HG03066 (cell line): ENCODE measurements at regions not wholly inside any gene's neighbourhood (a gene's known extent, or its start where the extent isn't known, plus 50 kb on each side); places are given as distances from the start of the nearest gene placed in this dataset.
"Not testable (repeated sequence)": the region's sequence is repeated elsewhere in the genome, so short reads cannot be mapped to it uniquely, and the experiment has no call there.

Experiments used
- ATAC-seq: cut with Tn5 transposase; IDR thresholded peaks from one replicate; pipeline ENCODE4 v1.9.1; 2021; ENCODE audit warnings: low read depth; ENCODE audit not compliant: unreplicated experiment

DNA sequence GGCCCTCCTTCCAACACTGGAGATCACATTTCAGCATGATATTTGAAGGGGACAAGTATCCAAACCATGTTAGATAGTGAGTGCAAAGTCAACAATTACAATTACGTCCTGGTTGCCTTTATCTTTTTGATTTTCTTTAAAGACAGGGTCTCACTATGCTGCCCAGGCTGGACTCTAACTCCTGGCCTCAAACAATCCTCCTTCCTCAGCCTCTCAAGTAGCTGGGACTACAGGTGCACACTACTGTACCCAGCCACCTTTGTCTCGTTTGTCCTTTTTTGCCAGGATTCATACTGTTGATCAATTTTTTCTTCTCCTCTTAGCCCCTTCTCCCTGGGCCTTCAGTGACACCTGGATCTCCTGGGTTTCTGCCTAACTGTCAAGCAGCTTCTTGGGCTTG is 240.5 kb upstream of the FANCL start:
- no peak for ATAC-seq

DNA sequence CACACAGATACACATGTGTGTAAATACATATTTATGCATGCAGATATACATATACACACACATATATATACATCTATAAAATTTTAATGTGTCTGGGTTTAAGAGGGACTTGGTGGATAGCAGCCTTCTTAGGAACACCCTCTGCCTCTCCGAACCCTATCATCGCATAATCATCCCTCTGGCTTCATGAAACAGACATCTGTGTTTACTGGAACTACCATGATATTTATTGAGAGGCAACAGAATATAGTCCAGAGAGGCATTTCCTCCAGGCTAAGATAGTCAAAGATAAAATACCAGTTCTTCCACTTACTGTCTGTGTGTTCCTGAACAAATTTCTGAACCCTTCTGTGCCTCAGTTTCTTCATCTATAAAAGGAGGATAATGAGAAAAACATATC is 239.0 kb upstream of the FANCL start:
- no peak for ATAC-seq

DNA sequence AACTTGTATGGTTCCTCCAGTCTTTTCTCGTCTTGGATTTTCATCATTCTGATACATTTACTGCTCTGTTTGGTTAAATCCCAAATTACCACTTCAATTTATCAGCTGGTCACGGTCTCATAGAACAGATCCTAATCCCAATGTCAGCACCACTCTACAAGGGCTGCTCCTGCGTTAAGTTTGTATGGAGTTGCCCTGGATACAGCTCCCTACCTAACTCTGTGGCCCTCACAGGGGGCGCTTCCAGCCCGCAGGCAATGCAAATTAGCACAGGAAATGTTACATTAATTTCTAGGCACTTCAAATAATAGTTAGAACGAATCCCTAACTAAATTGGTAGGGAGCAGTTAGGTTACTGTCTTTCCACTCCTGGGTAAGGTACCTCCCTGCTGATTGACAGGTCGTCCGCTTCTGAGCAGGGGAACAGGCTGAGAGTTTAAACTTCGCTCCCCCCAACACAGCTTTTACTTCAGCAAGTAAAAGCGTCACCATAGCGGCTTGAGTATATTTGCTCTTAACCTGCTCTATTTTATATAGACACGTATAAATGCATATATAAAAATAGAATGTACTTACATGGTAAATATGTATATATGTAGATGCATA is 238.5 kb upstream of the FANCL start:
- ATAC-seq: no peak

DNA sequence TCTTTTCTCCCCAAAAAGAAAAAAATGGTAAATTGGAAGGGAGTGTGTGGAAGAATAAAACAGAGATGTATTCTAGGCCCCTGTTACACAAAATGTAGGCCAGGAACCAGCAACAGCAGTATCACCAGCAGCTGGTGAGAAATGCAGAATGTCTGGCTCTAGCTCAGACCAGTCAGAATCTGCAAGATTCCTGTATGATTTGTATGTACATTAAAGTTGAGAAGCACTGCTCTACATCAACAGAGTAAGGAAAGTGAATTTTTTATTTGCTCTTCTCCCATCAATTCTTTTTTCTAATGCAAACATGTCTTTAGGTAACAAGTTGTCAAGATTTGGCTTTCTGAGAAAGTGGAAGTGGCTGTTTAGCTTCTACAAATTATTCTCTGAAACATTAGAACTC is 235.4 kb upstream of the FANCL start:
- ATAC-seq: no peak

DNA sequence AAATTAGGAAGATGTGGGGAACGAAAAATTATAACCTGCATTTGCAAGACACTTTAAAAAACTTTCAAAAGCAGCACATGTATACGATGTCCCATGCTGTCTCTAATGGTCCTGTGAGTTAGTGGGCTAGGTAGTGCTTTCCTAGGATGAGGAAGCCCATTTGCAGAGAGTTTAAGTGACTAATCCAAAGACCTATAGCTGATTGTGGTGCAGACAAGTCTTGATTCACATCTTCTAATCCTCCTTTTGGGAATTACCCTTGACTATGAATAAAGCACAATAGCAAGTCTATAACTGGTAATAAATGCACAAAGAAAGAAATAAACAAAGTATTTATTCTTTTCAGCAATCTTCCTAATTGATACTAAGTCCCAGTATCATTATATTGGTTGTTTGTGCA is 234.6 kb upstream of the FANCL start:
- ATAC-seq: no peak

DNA sequence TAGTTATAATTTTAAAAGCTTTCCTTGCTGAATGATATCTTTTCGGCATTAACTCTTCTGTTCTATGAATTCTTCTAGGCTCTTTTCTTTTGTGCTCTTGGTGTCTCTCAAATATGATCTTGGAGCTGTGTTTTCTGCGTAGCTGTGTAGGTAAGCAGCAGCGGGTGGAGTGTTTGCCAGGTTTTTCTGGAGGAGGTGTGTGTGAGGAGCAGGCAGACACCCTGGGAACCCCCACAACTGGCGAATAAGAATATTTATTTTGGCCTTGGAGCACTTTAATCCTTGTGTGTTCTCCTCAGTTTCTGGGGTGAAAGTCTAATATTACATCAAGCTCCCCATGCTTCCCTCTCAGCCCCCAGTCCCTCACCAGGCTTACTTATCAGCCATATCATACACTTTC is 232.0 kb upstream of the FANCL start:
- no peak for ATAC-seq

DNA sequence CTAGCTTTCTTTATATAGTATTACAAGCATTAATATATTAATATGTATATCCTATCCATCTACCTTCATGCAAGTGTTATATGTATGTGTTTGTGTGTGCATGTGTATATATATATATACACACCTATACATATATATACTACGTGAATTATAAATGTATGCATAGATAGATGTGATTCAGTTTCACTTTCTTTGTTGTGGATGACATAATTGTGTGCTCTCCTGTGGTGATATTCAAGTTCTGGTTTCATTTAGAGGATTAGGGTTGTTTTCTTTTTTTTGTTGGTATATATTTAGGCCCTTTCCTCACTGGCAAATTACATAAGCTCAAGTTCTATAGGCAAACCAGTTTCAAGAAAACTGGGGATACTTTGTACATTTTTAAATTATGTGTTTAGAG is 225.7 kb upstream of the FANCL start:
- ATAC-seq: no peak

DNA sequence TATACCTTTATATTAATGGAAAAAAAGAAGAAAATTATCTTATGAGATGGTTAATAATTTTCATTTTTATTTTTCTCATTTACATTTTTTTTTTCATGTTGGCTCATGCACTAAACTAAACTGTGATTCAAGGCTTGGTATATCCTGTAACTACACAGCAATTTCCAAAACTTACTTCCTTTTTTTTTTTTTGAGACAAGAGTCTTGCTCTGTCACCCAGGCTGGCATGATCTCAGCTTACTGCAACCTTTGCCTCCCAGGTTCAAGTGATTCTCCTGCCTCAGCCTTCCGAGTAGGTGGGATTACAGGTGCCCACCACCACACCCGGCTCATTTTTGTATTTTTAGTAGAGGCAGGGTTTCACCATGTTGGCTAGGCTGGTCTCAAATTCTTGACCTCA is 224.9 kb upstream of the FANCL start:
- ATAC-seq: not testable (repeated sequence)

DNA sequence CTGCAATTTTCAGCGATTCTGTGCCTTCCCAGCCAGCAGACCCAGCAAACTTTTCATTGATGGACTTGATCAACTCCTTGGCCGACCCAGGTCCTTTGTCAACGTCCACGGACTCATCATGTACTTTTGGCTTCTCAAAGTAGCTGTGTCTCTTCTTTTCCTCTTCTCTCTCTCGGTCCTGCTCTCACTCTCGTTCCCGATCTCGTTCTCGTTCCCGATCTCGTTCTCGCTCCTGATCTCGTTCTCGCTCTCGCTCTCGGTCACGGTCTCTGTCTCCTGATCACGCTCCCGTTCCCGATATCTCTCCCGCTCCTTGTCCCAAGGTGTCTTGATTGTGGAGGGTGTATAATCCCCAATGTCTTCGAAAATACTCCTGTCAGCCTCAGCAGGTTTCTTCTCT is 219.5 kb upstream of the FANCL start:
- ATAC-seq: no peak

DNA sequence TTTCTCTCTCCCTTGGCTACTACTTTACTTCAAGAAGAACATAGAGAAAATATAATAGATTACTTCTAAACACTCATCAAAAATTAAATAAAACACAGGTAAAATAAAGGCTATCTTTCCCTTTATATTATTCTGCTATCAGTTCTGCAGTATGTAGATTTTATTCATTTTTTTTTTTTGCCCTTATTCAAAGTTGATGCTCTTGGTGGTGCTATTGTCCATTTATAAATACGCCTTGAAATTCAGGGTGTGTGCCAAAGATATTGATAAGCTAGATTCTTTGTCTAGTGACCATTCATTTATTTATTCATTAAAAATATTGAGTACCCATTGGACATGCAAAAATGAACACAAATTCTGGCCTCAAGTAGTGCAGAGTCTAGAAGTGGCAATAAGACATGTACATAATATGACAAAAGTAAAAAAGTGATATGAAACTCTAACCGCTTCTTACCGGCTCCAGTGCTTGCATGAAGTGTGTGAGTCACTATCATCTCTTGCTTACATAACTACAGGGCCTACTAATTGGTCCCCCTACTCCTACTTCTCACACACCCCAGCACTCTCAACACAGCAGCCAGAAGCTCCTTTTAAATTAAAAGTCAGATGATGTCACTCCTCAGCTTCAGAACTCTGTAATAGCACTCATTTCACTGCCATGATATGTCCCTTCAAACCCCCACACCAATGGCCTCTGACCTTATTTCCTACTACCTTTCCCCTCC is 208.3 kb upstream of the FANCL start:
- ATAC-seq: peak; percentile 82

DNA sequence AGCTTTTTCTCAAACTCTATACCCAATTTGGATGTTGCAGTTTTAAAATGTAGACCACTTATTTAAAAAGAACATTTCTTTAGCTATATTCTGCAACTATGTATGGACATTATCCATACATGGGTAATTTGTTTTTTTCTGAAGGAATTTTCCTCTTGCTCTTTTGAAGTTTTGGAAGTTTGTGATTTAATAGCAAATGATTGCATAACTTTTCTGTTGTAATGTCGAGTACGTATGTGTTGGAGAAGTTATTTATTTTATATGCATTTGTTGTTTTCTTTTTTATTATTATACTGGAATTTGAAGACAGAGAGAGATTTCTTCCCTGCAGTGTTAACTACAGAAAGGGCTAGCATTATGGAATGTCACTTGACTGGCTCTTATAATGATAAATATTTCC is 207.7 kb upstream of the FANCL start:
- ATAC-seq: no peak

DNA sequence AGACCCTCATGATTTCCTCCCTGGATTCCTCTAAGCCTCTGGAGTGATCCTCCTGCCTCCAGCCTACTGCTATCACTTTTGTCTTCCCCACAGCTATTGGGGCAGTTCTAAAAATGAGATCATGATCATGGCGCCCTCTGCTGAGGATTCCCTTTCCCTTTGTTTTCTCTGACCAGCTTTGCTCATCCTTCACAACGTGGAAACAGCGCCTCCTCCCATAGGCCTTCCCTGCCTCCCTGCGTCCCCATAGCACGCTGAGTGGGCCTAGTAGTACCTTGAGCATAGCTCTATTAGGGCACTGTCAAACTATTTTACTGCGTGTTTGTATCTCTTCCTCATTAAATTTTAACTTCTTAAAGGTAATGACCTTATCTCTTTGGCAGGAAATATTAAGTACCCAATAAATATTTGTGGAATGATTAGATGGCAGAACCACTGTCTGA is 207.0 kb upstream of the FANCL start:
- ATAC-seq: peak; percentile 50

DNA sequence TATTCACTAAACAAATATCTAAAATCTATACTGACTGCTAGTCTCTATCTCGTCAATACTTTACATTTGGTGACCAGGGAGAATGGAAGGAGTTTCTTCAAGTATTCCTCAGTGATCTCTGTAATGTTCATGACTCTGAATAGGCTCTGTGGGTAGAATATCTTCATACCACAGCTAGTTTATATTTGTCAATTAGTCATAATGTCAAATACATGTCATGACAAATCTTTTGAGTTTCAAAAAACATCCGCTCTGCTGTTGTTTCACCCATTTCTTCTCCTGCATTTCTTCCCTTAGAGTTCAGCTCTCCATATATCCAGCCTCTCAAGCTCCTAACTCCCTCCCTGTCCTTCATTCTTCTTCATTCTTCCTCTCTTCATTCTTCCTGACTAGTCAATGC is 206.5 kb upstream of the FANCL start:
- ATAC-seq: no peak

DNA sequence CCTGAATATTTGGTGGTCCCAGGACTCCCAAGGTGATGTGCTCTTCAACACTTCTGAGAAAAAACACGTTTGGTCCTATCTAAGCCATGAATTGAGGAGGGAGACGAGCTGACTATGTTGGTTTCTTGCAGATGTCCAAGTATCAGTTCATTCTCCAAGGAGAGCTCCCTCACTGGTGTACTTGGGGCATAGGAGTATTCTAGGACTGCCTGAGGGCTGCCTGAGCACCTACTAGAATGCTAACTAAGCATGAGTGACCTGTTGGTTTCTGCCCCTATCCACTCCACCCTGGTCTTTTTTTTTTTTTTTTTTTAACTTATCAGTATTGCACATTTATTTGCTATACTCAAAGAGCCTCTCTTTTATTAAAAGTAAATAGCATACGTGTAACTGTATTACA is 200.5 kb upstream of the FANCL start:
- no peak for ATAC-seq

DNA sequence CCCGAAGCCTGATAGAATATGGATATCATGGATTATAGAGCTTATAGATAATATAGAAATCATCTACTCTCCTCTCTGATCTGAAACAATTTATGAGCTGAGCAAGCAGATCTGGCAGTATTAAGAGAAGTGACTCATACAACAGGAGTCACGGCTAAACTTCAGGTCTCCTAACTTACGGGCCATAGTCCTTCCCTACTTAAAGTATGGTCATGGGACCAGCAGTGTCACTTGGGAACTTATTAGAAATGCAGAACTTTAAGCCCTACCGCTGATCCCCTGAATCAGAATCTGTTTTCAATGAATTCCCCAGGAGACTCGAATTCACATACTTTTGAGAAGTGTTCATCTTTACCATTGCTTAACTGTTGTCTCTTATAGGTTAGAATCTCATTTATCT is 195.7 kb upstream of the FANCL start:
- ATAC-seq: no peak

DNA sequence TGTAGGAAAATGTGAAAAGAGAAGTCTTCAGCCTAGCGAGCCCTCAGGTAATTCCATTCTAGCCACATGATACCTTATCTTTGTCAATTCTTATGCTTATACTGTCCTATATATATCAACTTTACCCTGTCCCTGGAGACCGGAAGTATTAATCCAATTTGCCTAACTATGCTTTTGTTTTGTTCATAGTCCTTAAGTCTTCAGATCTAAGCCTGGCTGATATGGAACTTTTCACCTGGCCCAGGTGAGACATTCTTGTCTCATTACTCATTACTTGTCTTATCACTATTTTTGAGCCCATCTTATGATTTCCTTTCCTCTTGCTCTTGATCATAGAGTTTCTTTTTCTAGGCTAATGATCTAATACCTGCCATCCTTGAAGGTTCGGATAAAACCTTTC is 194.1 kb upstream of the FANCL start:
- ATAC-seq: no peak

DNA sequence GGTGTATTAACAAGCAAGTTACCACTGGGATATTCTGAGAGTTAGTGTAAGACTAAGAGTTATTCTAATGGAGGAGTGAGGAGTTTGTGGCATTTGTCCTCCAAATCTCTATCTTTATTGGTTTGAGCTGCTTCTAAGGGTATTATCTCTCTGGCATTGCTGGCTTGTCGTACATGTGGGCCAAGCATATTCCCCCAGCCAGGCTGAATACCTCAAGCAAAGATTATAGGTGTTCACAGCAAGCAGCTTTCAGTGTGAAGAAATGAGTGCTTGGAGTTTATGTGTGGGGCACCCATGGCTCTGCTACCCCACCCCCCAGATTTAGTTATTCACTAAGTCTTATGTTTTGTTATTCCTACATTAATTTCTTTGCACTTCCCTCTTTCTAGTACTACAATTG is 193.6 kb upstream of the FANCL start:
- no peak for ATAC-seq

DNA sequence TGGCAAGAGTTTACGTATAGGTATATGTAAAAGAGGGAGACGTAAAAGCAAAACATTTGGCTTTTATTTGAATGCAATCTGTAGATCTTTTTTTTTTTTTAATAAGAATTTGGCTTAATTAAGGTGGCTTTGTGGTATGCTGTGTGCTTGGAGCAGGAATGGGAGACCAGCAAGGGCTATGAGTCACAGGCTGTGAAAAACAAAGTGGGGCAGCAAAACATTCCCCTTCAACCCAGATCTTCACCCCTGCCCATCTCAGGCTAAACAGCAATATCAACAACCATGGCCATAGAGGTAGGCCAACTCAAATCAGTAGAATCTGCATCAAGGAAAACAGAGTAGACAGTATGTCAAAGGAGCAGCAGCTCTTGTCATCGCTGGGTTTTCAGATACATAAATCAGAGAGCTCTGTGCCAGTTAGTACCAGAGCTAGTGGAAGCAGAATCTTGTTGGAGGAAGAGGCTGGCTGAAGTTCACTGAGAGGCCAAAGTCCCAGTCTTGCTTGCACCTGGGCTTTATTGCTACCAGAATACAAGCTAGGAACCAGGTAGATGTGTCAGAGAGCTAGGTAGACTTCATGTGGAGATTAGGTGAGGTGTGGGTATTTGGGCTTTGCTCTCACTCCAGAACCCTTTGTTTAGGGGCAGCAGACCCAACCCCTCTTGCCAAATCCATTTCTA is 191.5 kb upstream of the FANCL start:
- no peak for ATAC-seq

DNA sequence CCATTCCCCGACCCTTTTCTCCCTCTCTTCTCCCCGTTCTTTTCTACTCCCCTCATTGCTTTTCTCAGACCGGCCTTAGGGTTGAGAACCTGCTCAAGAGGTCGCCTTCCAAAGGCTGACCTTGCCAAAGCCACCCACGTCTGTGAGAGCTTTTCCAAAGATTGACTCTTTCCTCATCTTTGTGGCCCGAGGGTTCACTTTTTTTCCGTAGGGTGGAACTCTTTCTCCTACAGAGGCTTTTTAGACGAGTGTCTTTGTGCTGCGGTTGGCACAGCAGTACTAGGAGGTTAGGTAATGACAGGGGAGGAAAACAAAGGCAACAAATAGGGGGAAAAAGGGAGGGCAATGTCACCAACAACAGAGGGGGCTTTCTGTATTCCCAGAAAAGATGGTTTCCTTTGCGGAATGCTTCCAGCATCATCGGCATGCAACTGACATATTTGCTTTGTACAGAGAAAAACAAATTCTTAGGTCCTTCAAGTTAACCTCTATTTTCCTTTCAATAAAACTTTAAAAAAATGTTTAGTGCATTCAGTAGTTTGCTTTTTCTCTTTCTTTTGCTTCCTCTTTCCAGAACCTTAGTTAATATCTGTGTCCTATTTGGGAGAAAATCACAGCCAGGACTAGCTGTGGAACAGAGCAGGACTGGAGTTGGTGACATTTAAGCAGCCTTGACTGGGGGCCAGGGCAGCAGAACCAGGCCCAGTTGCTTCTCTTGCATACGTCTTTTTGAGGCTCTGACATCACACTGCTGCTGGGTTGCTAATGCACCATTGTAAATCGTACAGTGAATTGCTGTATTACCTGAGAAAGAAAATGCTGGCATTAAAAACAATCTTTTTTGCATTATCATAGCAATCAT is 188.1 kb upstream of the FANCL start:
- ATAC-seq: no peak

DNA sequence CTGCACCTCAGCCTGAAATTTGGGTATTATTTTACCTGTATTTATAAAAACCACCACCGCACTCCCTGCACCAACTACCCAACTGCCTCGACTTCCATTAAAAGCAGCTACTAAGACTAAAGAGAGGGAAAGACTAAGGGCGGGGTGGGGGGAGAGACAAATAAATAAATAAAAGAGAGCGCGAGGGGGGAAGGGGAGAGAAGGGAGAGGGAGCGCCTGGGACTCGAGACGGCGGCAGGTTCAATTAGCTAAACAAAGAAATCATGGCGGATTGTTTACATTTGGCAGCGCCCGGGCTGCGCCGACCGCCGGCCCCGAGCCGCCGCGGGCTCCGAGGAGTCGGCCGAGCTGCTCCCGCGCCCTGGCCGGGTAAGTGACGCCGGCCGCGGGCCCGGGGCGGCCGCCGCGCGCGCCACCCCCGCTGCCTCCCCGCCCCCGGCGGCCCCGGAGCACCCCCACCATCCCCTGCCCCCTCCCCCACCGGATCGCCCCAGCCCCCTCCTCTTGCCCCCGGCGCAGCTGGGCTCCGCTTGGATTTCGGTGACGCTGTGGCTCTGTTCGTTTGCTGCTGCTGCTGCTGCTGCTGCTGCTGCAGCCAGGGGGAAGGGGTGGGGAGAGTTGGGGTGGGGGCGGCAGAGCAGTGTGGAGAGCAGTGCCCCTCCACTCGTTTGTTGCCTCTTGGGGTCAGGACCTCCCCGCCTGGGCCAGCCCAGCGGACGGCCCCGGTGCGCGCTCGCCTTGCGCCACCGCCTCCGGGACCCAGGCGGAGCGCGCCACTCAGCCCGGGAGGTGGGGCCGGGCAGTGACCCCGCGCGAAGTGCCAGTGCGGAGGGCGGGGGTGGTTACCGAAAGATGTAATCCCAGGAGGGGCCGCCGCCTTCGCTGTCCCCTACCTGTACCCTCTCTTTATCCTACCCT is 187.2 kb upstream of the FANCL start:
- no peak for ATAC-seq
